IMR-90 (cell line): ENCODE measurements at regions not wholly inside any gene's neighbourhood (a gene's known extent, or its start where the extent isn't known, plus 50 kb on each side); places are given as distances from the start of the nearest gene placed in this dataset.

Experiments used
- BHLHE40 ChIP-seq: fragments of 150-350 bp; IDR thresholded peaks from 2 replicates; pipeline ENCODE4 v1.6.1; 2016; ENCODE audit warnings: mild to moderate bottlenecking, low read depth, low read length
- CEBPB ChIP-seq: IDR thresholded peaks from 2 replicates; pipeline ENCODE4 v1.6.1; 2012; ENCODE audit warnings: low read depth, low read length, improper control_type of control experiment
- CTCF ChIP-seq: conservative IDR thresholded peaks from 2 replicates; pipeline ENCODE4 v1.5.1; 2012; ENCODE audit warnings: mild to moderate bottlenecking, low read depth, low read length, improper control_type of control experiment
- MAZ ChIP-seq: IDR thresholded peaks from 2 replicates; pipeline ENCODE4 v1.6.1; 2012; ENCODE audit warnings: low read depth, mild to moderate bottlenecking, low read length, improper control_type of control experiment, moderate library complexity, borderline replicate concordance
- MXI1 ChIP-seq: IDR thresholded peaks from 2 replicates; pipeline ENCODE4 v1.6.1; 2012; ENCODE audit warnings: low read depth, mild to moderate bottlenecking, low read length, moderate library complexity, borderline replicate concordance
- POLR2A ChIP-seq: IDR thresholded peaks from 2 replicates; pipeline ENCODE4 v1.6.1; 2012; ENCODE audit warnings: mild to moderate bottlenecking, low read depth, low read length
- RAD21 ChIP-seq: IDR thresholded peaks from 2 replicates; pipeline ENCODE4 v1.6.1; 2012; ENCODE audit warnings: low read length, improper control_type of control experiment
- RFX5 ChIP-seq: IDR thresholded peaks from 2 replicates; pipeline ENCODE4 v1.8.0; 2012; ENCODE audit warnings: low read depth, mild to moderate bottlenecking, low read length, moderate library complexity
- SMC3 ChIP-seq: fragments of 150-350 bp; IDR thresholded peaks from 2 replicates; pipeline ENCODE4 v1.6.1; 2016; ENCODE audit warnings: low read depth, mild to moderate bottlenecking, antibody characterized with exemption, low read length, moderate library complexity
- USF2 ChIP-seq: fragments of 150-350 bp; IDR thresholded peaks from 2 replicates; pipeline ENCODE4 v1.6.1; 2017; ENCODE audit warnings: mild to moderate bottlenecking, antibody characterized with exemption, low read length, low read depth

- TF ChIP-seq CTCF (no peak), RAD21 (no peak), MXI1 (no peak), POLR2A (no peak), BHLHE40 (no peak), USF2 (no peak), CEBPB (no peak), RFX5 (no peak), SMC3 (no peak), MAZ (no peak)
Measured at GRCh38 chr4:77336411-77337142, 179.6 kb downstream of the CCNG2 start.
